MM.1S (cell line): ENCODE measurements at regions not wholly inside any gene's neighbourhood (a gene's known extent, or its start where the extent isn't known, plus 50 kb on each side); places are given as distances from the start of the nearest gene placed in this dataset.

ENCODE experiments used
- EZH2 ChIP-seq: fragments of 300-600 bp; sonication (generic); optimal IDR thresholded peaks from 2 replicates; pipeline ENCODE3; 2017; ENCODE audit warnings: low read depth, mild to moderate bottlenecking, antibody characterized with exemption, low read length, mixed read lengths
- TF ChIP-seq, protein P1 (sequence below): fragments of 300-600 bp; sonication (generic); IDR thresholded peaks from 2 replicates; pipeline ENCODE4 v1.5.1; 2016; ENCODE audit warnings: antibody characterized with exemption, low read length, mixed read lengths

GRCh38 chr4:97370568-97370967 is 772.7 kb downstream of the STPG2 start:
- TF ChIP-seq, protein P1, sequence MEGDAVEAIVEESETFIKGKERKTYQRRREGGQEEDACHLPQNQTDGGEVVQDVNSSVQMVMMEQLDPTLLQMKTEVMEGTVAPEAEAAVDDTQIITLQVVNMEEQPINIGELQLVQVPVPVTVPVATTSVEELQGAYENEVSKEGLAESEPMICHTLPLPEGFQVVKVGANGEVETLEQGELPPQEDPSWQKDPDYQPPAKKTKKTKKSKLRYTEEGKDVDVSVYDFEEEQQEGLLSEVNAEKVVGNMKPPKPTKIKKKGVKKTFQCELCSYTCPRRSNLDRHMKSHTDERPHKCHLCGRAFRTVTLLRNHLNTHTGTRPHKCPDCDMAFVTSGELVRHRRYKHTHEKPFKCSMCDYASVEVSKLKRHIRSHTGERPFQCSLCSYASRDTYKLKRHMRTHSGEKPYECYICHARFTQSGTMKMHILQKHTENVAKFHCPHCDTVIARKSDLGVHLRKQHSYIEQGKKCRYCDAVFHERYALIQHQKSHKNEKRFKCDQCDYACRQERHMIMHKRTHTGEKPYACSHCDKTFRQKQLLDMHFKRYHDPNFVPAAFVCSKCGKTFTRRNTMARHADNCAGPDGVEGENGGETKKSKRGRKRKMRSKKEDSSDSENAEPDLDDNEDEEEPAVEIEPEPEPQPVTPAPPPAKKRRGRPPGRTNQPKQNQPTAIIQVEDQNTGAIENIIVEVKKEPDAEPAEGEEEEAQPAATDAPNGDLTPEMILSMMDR = no peak
- TF ChIP-seq EZH2 = no peak
